Stimulated activated naive B cell treated with anti-CD40 and anti-IgM and Interleukin-4, amounts not matched to agents 10 μg/mL and 1 μg/mL and 100 μg/mL, for 72 hours (primary cell): ENCODE measurements at regions not wholly inside any gene's neighbourhood (a gene's known extent, or its start where the extent isn't known, plus 50 kb on each side); places are given as distances from the start of the nearest gene placed in this dataset.
"Not testable (repeated sequence)": the region's sequence is repeated elsewhere in the genome, so short reads cannot be mapped to it uniquely, and the experiment has no call there.

Experiments used
- ATAC-seq, 2 donors: fragments of 150-1000 bp; cut with Tn5 transposase; replicated peaks; 2 replicates each; pipeline ENCODE4 v1.10.0; 2021; ENCODE audit warnings: moderate library complexity in 1 of 2
- DNase-seq: peaks from one replicate; pipeline ENCODE4 v3.0.0; 2021
- H3K27ac Mint-ChIP-seq: one replicate; pipeline ENCODE4 v1.8.0; 2022; ENCODE audit warnings: mild to moderate bottlenecking, mixed read lengths
- H3K27me3 Mint-ChIP-seq, 2 donors: one replicate each; pipeline ENCODE4 v1.8.0; 2022; ENCODE audit warnings: mixed read lengths in 2 of 2
- H3K36me3 Mint-ChIP-seq, 2 donors: one replicate each; pipeline ENCODE4 v1.8.0; 2022; ENCODE audit warnings: mixed read lengths in 2 of 2, mild to moderate bottlenecking in 1 of 2
- H3K4me1 Mint-ChIP-seq, 2 donors: one replicate each; pipeline ENCODE4 v1.8.0; 2022; ENCODE audit warnings: mixed read lengths in 2 of 2, mild to moderate bottlenecking in 1 of 2
- H3K4me3 Mint-ChIP-seq, 2 donors: one replicate each; pipeline ENCODE4 v1.8.0; 2022; ENCODE audit warnings: mild to moderate bottlenecking in 2 of 2, mixed read lengths in 2 of 2, moderate library complexity in 1 of 2
- H3K9me3 Mint-ChIP-seq, 2 donors: one replicate each; pipeline ENCODE4 v1.8.0; 2022; ENCODE audit warnings: mixed read lengths in 2 of 2, mild to moderate bottlenecking in 1 of 2

- ATAC-seq (no peak), DNase-seq (no peak)
- Mint-ChIP-seq H3K4me3 (no peak overlapping the region), H3K27me3 (peaks cover 7 to 12% of the 10 kb centered on the region in 2 donors), H3K4me1 (no peaks in the 10 kb centered on the region), H3K27ac (no peak overlapping the region), H3K9me3 (no peaks in the 10 kb centered on the region), H3K36me3 (no peaks in the 10 kb centered on the region)
Observed at GRCh38 chr1:243959998-243960397, 91.1 kb upstream of the ZBTB18 start.

GRCh38 chr1:243957141-243957540 is 93.9 kb upstream of the ZBTB18 start:
- no peak for ATAC-seq
- Mint-ChIP-seq H3K4me3 (no peak overlapping the region), H3K4me1 (no peaks in the 10 kb centered on the region), H3K9me3 (no peaks in the 10 kb centered on the region), H3K36me3 (no peaks in the 10 kb centered on the region), H3K27me3 (peaks cover 12 to 14% of the 10 kb centered on the region in 2 donors), H3K27ac (no peak overlapping the region)
- no peak for DNase-seq

DNA sequence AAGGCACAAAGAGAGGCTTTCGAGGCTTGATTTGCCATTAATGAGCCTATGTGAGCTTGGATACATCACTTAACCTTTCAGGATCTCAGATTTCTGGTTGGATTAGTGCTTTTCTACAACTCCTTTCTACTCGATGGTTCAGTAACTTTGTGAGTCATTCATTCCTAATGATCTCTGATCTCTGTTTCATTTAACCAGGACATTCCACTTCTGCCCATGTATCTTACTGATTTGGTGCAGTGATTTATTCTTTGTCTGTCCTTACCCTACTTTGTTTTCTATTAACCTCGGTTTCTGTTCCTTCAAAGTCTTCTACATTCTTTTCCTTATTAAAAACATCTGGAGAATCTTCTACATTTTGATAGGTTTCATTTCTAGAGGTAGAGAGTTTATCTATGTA is 94.6 kb upstream of the ZBTB18 start:
- H3K36me3 Mint-ChIP-seq: no peaks in the 10 kb centered on the region
- H3K4me1 Mint-ChIP-seq: no peaks in the 10 kb centered on the region
- DNase-seq (no peak), ATAC-seq (no peak)
- H3K9me3 Mint-ChIP-seq: no peaks in the 10 kb centered on the region
- H3K4me3 Mint-ChIP-seq: no peak overlapping the region
- no peak overlapping the region for H3K27ac Mint-ChIP-seq
- peaks cover 12 to 14% of the 10 kb centered on the region in 2 donors for H3K27me3 Mint-ChIP-seq

- not testable (repeated sequence) for H3K4me3 Mint-ChIP-seq, H3K27ac Mint-ChIP-seq, DNase-seq, H3K4me1 Mint-ChIP-seq, H3K9me3 Mint-ChIP-seq, H3K36me3 Mint-ChIP-seq, ATAC-seq, H3K27me3 Mint-ChIP-seq
Observed at GRCh38 chr1:243951207-243951606, 99.9 kb upstream of the ZBTB18 start.

DNA sequence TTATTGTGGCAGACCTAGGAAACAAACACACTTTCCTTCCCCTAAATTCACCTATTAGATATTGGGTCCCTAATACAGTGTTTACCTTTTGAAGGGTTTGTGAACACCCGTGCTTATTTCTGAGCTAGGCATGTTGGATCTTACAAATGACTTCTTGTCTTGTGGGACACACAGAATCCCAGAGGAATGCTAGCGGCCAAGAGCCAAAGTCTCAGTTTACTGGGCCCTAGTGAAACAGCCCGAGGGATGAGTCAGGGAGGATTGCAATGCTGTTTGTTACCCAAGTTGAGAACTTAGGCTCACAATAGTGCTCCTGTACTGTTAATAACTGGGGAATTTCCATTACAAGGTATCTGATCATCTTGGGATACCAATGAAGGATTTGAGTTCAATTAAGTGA is 100.1 kb upstream of the AKT3 start:
- no peak overlapping the region for H3K4me3 Mint-ChIP-seq
- no peak for ATAC-seq
- DNase-seq: no peak
- H3K9me3 Mint-ChIP-seq: no peaks in the 10 kb centered on the region
- no peaks in the 10 kb centered on the region for H3K4me1 Mint-ChIP-seq
- no peak overlapping the region for H3K27ac Mint-ChIP-seq
- H3K36me3 Mint-ChIP-seq: no peaks in the 10 kb centered on the region
- peaks cover 0 to 7% of the 10 kb centered on the region in 2 donors for H3K27me3 Mint-ChIP-seq

DNA sequence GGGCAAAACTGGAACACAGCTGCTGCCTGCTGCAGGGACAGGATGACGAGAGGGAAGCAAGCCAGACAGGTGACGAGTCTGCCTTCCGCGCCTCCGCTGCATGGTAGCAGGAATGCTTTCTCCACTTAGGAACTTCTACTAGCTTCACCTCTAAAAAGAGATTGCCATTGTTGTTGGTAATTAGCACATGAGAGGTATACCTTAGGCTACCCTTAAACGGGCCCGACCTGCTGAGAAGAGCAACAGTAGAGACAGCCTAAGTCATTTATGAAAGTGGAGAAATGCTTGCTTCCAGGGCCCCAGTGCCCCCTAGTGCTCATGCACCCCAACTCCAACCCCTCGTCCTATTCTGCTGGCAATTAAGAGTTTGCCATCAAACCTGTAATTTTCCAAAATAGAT is 96.9 kb upstream of the AKT3 start:
- H3K4me3 Mint-ChIP-seq: no peak overlapping the region
- no peaks in the 10 kb centered on the region for H3K36me3 Mint-ChIP-seq
- ATAC-seq (peak; percentile 73 to 75), DNase-seq (no peak)
- H3K27me3 Mint-ChIP-seq: peaks cover 7 to 17% of the 10 kb centered on the region in 2 donors
- no peaks in the 10 kb centered on the region for H3K4me1 Mint-ChIP-seq
- H3K9me3 Mint-ChIP-seq: no peaks in the 10 kb centered on the region
- H3K27ac Mint-ChIP-seq: no peak overlapping the region

GRCh38 chr1:243946253-243946652 is 96.2 kb upstream of the AKT3 start:
- Mint-ChIP-seq H3K27me3 (peaks cover 10 to 24% of the 10 kb centered on the region in 2 donors), H3K36me3 (no peaks in the 10 kb centered on the region), H3K4me3 (no peak overlapping the region), H3K27ac (no peak overlapping the region), H3K9me3 (no peaks in the 10 kb centered on the region), H3K4me1 (no peaks in the 10 kb centered on the region)
- DNase-seq: no peak
- ATAC-seq: no peak

- Mint-ChIP-seq H3K27me3 (peaks cover 10 to 28% of the 10 kb centered on the region in 2 donors), H3K4me3 (no peak overlapping the region), H3K36me3 (no peaks in the 10 kb centered on the region), H3K27ac (no peak overlapping the region), H3K9me3 (no peaks in the 10 kb centered on the region), H3K4me1 (no peaks in the 10 kb centered on the region)
- DNase-seq (no peak), ATAC-seq (no peak)
Observed at GRCh38 chr1:243945727-243946126, 95.7 kb upstream of the AKT3 start.

DNA sequence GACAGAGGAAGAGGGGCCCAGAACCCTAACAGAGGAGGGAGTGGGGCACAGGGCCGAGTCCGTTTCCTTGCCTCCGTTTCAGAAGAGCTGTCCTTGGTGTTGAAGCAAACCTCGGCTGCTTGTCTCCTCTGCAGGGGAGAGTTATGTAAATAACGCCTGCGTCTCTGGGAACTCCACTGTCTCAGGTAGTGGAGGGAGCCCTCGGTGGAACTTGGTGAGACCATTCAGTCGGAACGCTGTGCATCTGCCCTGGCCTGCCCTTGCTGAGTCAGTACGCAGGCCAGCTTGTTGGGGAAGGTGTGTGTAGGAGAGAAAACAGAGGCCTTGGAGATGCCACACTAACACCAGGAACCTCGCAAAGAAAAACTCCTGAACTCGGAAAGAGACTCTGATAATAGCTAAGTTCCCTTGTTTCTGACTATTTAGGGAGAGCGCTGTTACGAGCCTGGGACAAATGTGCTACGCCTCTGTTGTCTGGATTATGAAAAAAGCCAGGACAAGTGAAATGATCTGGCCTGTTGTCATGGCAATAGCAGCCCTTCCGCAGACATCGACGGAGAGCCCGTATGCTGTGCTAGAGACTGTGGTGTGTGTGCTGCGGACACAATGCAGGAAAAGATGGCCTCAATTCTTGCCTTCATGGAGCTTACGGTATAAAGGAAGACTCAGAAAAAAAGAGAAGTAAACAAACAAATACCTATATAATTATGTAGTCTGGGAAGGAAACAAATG is 94.6 kb upstream of the AKT3 start:
- H3K4me1 Mint-ChIP-seq: peaks cover 0 to 2% of the 10 kb centered on the region in 2 donors
- peaks cover 10 to 37% of the 10 kb centered on the region in 2 donors for H3K27me3 Mint-ChIP-seq
- no peaks in the 10 kb centered on the region for H3K9me3 Mint-ChIP-seq
- no peaks in the 10 kb centered on the region for H3K36me3 Mint-ChIP-seq
- H3K4me3 Mint-ChIP-seq: no peak overlapping the region
- DNase-seq (no peak), ATAC-seq (no peak)
- no peak overlapping the region for H3K27ac Mint-ChIP-seq

GRCh38 chr1:243943671-243944428 is 93.8 kb upstream of the AKT3 start:
- H3K27me3 Mint-ChIP-seq: peaks cover 15 to 37% of the 10 kb centered on the region in 2 donors
- no peak overlapping the region for H3K4me3 Mint-ChIP-seq
- no peak for DNase-seq
- ATAC-seq: no peak
- H3K27ac Mint-ChIP-seq: no peak overlapping the region
- peaks cover 0 to 2% of the 10 kb centered on the region in 2 donors for H3K4me1 Mint-ChIP-seq
- no peaks in the 10 kb centered on the region for H3K36me3 Mint-ChIP-seq
- H3K9me3 Mint-ChIP-seq: peaks cover 0 to 5% of the 10 kb centered on the region in 2 donors

- H3K27me3 Mint-ChIP-seq: peaks cover 15 to 44% of the 10 kb centered on the region in 2 donors
- H3K27ac Mint-ChIP-seq: peak overlapping the region; percentile 25
- no peak for ATAC-seq
- H3K36me3 Mint-ChIP-seq: no peaks in the 10 kb centered on the region
- H3K4me3 Mint-ChIP-seq: no peak overlapping the region
- DNase-seq: no peak
- H3K4me1 Mint-ChIP-seq: peaks cover 2 to 5% of the 10 kb centered on the region in 2 donors
- H3K9me3 Mint-ChIP-seq: peaks cover 0 to 5% of the 10 kb centered on the region in 2 donors
Observed at GRCh38 chr1:243942196-243943150, 92.4 kb upstream of the AKT3 start.

- peaks cover 0 to 5% of the 10 kb centered on the region in 2 donors for H3K9me3 Mint-ChIP-seq
- peaks cover 2 to 5% of the 10 kb centered on the region in 2 donors for H3K4me1 Mint-ChIP-seq
- peaks cover 20 to 44% of the 10 kb centered on the region in 2 donors for H3K27me3 Mint-ChIP-seq
- H3K4me3 Mint-ChIP-seq: no peak overlapping the region
- H3K36me3 Mint-ChIP-seq: no peaks in the 10 kb centered on the region
- ATAC-seq (no peak), DNase-seq (no peak)
- no peak overlapping the region for H3K27ac Mint-ChIP-seq
Observed at GRCh38 chr1:243940451-243940850, 90.4 kb upstream of the AKT3 start.

DNA sequence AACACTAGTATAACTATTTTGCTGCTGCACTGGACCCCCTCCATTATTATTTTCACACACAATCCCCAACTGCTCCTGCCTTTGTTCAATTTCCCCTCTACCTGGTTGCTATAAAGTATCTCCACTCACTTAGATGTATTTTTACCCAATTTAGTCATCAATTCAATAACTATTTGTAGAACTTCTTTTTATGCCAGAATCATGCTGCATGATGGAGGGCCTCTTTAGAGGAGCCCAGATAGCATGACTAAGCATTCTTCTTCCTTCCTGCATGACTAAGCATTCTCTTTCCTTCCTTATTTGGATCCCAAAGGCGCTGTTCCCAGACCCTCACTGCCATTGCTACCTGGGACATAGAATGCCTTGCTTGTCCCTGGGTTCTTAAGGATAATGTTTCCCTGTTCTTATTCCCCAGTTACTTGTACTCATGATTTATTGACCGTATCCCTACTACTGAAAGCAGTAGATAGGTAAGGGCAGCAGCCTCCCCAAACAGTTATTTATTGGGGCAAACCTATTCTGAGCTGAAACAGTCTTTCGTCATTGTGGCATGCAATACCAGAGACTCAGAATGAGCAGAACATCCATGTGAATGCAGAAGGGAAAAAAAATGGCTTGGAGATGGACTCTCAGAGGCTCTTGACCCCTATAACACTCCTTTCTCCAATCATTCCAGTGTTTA is 89.3 kb upstream of the AKT3 start:
- Mint-ChIP-seq H3K27me3 (peaks cover 24 to 39% of the 10 kb centered on the region in 2 donors), H3K4me1 (peaks cover 2 to 5% of the 10 kb centered on the region in 2 donors), H3K36me3 (peaks cover 0 to 4% of the 10 kb centered on the region in 2 donors), H3K9me3 (peaks cover 4 to 5% of the 10 kb centered on the region in 2 donors), H3K27ac (peak overlapping the region; percentile 16), H3K4me3 (no peak overlapping the region)
- no peak for ATAC-seq
- no peak for DNase-seq

DNA sequence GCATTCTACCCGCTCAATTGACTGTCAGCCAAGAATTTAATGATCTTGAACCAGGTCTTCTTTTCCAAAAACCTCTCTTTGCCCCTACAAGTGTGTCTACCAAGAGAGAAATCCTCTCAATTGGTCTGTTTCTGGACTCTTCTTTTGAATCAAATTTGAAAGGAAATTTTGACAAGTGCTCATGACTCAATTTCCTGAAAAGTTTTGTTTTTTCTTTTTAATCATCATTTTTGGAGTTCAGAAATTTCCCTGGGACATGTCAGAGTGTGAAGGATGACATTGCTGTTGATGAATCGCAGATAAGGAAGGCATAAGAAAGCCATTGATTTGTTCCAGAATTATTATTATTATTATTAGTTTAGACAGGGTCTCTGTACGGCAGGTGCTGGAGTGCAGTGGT is 88.2 kb upstream of the AKT3 start:
- Mint-ChIP-seq H3K4me3 (no peak overlapping the region), H3K27ac (no peak overlapping the region), H3K4me1 (peaks cover 2 to 5% of the 10 kb centered on the region in 2 donors), H3K9me3 (peaks cover 5 to 6% of the 10 kb centered on the region in 2 donors), H3K27me3 (peaks cover 28 to 40% of the 10 kb centered on the region in 2 donors), H3K36me3 (peaks cover 0 to 4% of the 10 kb centered on the region in 2 donors)
- DNase-seq: no peak
- ATAC-seq: no peak
